Adrenal gland (tissue), 5 donors: ENCODE measurements at regions not wholly inside any gene's neighbourhood (a gene's known extent, or its start where the extent isn't known, plus 50 kb on each side); places are given as distances from the start of the nearest gene placed in this dataset.

Source experiments
- POLR2A ChIP-seq, 2 donors: fragments of 450-650 bp; IDR thresholded peaks; one replicate each; pipeline ENCODE4 v1.6.1; 2017; ENCODE audit warnings: antibody characterized with exemption in 2 of 2, mild to moderate bottlenecking in 2 of 2, moderate library complexity in 1 of 2
- TF ChIP-seq, protein P1 (sequence below), 6 experiments: fragments of 450-650 bp in 4 of 6; fragments of 200-600 bp in 2 of 6; sonication (generic) in 1 of 6; IDR thresholded peaks; 1 replicate in 5 of 6; 2 replicates in 1 of 6; pipeline versions ENCODE4 v1.5.1 to v1.8.0; 2016 to 2021; ENCODE audit warnings: antibody characterized with exemption in 6 of 6, mild to moderate bottlenecking in 2 of 6, moderate library complexity in 1 of 6
- donor health status: DM: no; HTN: no; CAD: no.

DNA sequence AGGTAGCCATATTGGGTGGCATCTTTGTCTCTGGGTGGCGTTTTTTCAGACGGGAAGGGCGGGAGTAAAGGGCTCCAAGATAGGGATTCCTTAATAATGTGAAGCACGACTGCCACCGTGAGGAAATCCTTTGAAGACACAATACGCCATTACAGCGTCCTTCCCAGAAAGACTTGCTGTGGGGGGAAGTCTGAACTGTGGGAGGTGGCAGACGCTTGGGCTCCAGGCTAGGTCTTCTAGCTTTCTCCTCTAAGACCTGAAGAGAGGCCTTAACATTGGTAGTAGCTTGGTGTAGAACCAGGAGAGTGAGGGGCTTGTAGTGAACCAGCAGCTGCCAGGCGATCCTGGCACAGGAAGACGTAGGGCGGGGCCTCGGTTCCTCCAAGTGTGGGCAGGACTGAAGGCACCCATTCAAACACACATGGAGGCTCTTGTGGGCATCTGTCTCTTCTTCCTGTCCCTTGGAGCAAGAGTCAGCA is 197.3 kb downstream of the OR13H1 start:
- TF ChIP-seq, protein P1, sequence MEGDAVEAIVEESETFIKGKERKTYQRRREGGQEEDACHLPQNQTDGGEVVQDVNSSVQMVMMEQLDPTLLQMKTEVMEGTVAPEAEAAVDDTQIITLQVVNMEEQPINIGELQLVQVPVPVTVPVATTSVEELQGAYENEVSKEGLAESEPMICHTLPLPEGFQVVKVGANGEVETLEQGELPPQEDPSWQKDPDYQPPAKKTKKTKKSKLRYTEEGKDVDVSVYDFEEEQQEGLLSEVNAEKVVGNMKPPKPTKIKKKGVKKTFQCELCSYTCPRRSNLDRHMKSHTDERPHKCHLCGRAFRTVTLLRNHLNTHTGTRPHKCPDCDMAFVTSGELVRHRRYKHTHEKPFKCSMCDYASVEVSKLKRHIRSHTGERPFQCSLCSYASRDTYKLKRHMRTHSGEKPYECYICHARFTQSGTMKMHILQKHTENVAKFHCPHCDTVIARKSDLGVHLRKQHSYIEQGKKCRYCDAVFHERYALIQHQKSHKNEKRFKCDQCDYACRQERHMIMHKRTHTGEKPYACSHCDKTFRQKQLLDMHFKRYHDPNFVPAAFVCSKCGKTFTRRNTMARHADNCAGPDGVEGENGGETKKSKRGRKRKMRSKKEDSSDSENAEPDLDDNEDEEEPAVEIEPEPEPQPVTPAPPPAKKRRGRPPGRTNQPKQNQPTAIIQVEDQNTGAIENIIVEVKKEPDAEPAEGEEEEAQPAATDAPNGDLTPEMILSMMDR (IDR thresholded peaks at IDR 0.05), result peak in 4 of 6 experiments; percentile 9 to 72 (median 42)
- no peak for TF ChIP-seq POLR2A (IDR thresholded peaks at IDR 0.05)
